Upper lobe of left lung (tissue), 6 donors: ENCODE measurements at regions not wholly inside any gene's neighbourhood (a gene's known extent, or its start where the extent isn't known, plus 50 kb on each side); places are given as distances from the start of the nearest gene placed in this dataset.

ENCODE experiments used
- ATAC-seq, 2 donors: fragments of 200-7000 bp; cut with Tn5 transposase; one replicate each; pipeline ENCODE4 v1.9.1; 2022; ENCODE audit warnings: mild to moderate bottlenecking in 2 of 2, moderate library complexity in 2 of 2; ENCODE audit not compliant: low FRiP score in 2 of 2
- DNase-seq, 2 donors: peaks; one replicate each; pipeline ENCODE4 v3.0.0-alpha.2; 2019 to 2020
- H3K27ac ChIP-seq, 4 donors: fragments of 200-600 bp; sonication (generic); one replicate each; pipeline ENCODE4 v1.5.1; 2016 to 2019
- H3K27me3 ChIP-seq, 4 donors: fragments of 200-600 bp; sonication (generic); one replicate each; pipeline ENCODE4 v1.5.1; 2017 to 2019
- H3K36me3 ChIP-seq, 4 donors: fragments of 200-600 bp; sonication (generic); one replicate each; pipeline ENCODE4 v1.5.1; 2016 to 2019
- H3K4me1 ChIP-seq, 4 donors: fragments of 200-600 bp; sonication (generic); one replicate each; pipeline ENCODE4 v1.5.1; 2018 to 2019
- H3K4me3 ChIP-seq, 4 donors: fragments of 200-600 bp; sonication (generic); one replicate each; pipeline ENCODE4 v1.5.1; 2017 to 2019; ENCODE audit warnings: mild to moderate bottlenecking in 2 of 4, moderate library complexity in 1 of 4
- H3K9me3 ChIP-seq, 4 donors: fragments of 200-600 bp; sonication (generic); one replicate each; pipeline ENCODE4 v1.5.1; 2018 to 2019
- EP300 ChIP-seq, 4 donors: sonication (generic); formaldehyde crosslinking; IDR thresholded peaks; one replicate each; pipeline ENCODE4 v1.5.1; 2017; ENCODE audit warnings: antibody characterized with exemption in 4 of 4, control low read depth in 2 of 4
- POLR2A ChIP-seq, 4 donors: fragments of 450-650 bp; IDR thresholded peaks; one replicate each; pipeline ENCODE4 v1.5.1; 2016 to 2017; ENCODE audit warnings: antibody characterized with exemption in 4 of 4, mild to moderate bottlenecking in 2 of 4
- POLR2AphosphoS5 ChIP-seq, 2 donors: sonication (generic); formaldehyde crosslinking; IDR thresholded peaks; one replicate each; pipeline ENCODE4 v1.5.1; 2017; ENCODE audit warnings: antibody characterized with exemption in 2 of 2
- WGBS, 2 donors: methylation state at CpG; one replicate each; pipeline ENCODE4 v1.1.5; 2017 to 2018; 5-methylcytosine and 5-hydroxymethylcytosine counted together
- TF ChIP-seq, protein P1 (sequence below), 6 experiments: fragments of 450-650 bp in 4 of 6; fragments of 200-600 bp in 2 of 6; sonication (generic) in 2 of 6; IDR thresholded peaks; one replicate each; pipeline ENCODE4 v1.5.1; 2016 to 2019; ENCODE audit warnings: antibody characterized with exemption in 6 of 6
- donor health status: DM: no; HTN: no; CAD: no; lungs with moderate emphysema.
- donor health status: DM: no; HTN: yes; CAD: no; lungs with severe emphysema.

DNA sequence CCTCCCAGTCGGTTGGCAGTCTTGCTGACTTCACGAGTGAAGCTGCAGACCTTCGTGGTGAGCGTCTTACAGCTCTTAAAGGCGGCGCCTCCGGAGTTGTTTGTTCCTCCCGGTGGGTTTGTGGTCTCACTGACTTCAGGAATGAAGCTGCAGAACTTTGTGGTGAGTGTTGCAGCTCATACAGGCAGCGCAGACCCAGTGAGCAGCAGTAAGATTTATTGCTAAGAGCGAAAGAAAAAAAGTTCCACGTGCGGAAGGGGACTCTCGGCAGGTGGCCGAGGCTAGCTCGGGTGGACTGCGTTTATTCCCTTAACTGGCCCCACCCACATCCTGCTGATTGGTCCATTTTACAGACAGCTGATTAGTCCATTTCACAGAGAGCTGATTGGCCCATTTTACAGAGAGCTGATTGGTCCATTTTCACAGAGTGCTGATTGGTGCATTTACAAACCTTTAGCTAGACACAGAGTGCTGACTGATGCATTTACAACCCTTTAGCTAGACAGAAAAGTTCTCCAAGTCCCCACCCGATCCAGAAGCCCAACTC lies 240.3 kb downstream of the LRATD1 start:
- no peak overlapping the region for H3K4me3 ChIP-seq
- TF ChIP-seq, protein P1, sequence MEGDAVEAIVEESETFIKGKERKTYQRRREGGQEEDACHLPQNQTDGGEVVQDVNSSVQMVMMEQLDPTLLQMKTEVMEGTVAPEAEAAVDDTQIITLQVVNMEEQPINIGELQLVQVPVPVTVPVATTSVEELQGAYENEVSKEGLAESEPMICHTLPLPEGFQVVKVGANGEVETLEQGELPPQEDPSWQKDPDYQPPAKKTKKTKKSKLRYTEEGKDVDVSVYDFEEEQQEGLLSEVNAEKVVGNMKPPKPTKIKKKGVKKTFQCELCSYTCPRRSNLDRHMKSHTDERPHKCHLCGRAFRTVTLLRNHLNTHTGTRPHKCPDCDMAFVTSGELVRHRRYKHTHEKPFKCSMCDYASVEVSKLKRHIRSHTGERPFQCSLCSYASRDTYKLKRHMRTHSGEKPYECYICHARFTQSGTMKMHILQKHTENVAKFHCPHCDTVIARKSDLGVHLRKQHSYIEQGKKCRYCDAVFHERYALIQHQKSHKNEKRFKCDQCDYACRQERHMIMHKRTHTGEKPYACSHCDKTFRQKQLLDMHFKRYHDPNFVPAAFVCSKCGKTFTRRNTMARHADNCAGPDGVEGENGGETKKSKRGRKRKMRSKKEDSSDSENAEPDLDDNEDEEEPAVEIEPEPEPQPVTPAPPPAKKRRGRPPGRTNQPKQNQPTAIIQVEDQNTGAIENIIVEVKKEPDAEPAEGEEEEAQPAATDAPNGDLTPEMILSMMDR (IDR thresholded peaks at IDR 0.05) = no peak
- TF ChIP-seq POLR2A (IDR thresholded peaks at IDR 0.05) (no peak), POLR2AphosphoS5 (IDR thresholded peaks at IDR 0.05) (no peak), EP300 (IDR thresholded peaks at IDR 0.05) (no peak)
- H3K4me1 ChIP-seq = no peaks in the 10 kb centered on the region
- 79 to 94% methylated on average over 16 to 17 of the region's 17 CpGs for WGBS, 2 donors
- ATAC-seq = no peak
- H3K27me3 ChIP-seq = no peaks in the 10 kb centered on the region
- no peaks in the 10 kb centered on the region for H3K9me3 ChIP-seq
- H3K27ac ChIP-seq = no peak overlapping the region
- DNase-seq = no peak
- H3K36me3 ChIP-seq = no peaks in the 10 kb centered on the region

DNA sequence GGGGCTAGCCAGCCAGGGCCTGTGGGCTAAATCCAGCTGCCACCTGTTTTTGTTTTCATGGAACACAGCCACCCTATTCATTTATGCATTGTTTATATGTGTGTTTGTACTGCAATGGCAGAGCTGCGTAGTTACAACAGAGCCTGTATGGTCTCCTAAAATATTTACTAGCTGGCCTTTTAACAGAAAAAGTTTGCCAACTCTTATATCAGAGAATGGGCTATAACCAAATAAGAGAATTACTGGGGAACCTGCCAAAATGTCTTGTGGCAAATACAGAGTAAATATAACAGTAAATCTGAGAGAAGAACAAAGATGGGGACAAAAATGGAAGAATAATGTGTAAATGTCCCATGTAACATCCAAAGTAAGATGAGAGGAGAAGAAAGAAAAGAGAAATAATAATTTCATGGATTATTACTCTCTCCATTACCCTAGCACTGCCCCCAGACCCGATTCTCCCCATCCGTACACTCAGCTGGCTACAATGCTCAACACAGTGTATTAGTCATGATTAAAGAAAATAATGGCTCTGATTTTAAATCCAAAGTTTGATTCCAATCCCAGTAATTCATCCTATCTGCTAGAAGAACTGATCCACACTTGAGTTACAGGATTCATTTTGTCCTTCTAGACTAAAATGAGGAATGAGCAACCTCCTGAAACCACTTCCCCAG lies 249.3 kb downstream of the LRATD1 start:
- H3K4me1 ChIP-seq = no peaks in the 10 kb centered on the region
- DNase-seq (no peak), ATAC-seq (no peak)
- 80 to 84% methylated on average over 3 of the region's 3 CpGs for WGBS, 2 donors
- no peaks in the 10 kb centered on the region for H3K36me3 ChIP-seq
- H3K27ac ChIP-seq = no peak overlapping the region
- TF ChIP-seq POLR2A (IDR thresholded peaks at IDR 0.05) (no peak), EP300 (IDR thresholded peaks at IDR 0.05) (no peak), POLR2AphosphoS5 (IDR thresholded peaks at IDR 0.05) (no peak)
- TF ChIP-seq, protein P1 (IDR thresholded peaks at IDR 0.05) = no peak
- no peak overlapping the region for H3K4me3 ChIP-seq
- no peaks in the 10 kb centered on the region for H3K9me3 ChIP-seq
- no peaks in the 10 kb centered on the region for H3K27me3 ChIP-seq

DNA sequence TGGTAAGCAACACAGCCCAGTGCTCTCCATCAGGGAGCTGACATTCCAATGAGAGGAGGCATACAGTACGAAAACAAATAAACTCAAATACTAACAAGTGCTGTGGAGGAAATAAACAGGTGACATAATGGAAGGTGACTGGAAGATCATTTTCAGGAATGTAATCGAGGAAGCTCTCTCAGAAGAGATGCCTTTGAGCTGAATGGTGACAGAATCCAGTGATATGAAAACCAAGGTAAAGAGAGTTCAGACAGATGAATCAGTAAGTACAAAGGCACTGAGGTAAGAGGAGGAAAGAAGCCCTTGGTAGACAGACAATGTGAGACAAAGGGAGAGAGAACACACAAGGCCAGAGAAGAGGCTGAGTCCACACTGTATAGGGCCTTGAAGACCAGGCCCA lies 252.1 kb downstream of the LRATD1 start:
- TF ChIP-seq, protein P1 (IDR thresholded peaks at IDR 0.05) = no peak
- TF ChIP-seq EP300 (IDR thresholded peaks at IDR 0.05) (no peak), POLR2A (IDR thresholded peaks at IDR 0.05) (no peak), POLR2AphosphoS5 (IDR thresholded peaks at IDR 0.05) (no peak)
- Histone ChIP-seq H3K27me3 (no peaks in the 10 kb centered on the region), H3K9me3 (no peaks in the 10 kb centered on the region), H3K4me1 (no peaks in the 10 kb centered on the region), H3K27ac (no peak overlapping the region), H3K36me3 (no peaks in the 10 kb centered on the region), H3K4me3 (no peak overlapping the region)
- no peak for DNase-seq
- ATAC-seq = no peak
- 87 to 91% methylated on average over 2 of the region's 2 CpGs for WGBS, 2 donors

DNA sequence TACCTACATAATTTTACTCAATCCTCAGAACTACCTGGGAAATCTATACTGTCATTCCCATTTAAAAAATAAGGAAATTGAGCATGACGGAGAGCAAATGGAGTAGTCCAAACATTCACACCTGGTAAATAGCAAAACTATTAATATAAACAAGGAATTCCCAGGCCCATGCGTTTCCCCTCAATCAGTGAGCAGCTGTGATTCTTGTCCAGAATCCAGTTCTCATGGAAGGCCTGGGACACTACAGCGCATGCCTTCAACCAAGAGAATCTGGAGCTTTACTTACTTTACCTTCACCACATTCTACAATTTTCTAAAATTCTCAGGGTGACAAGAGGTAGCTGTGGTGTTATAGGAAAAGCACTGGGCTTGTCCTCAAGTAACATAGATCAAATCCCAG lies 259.0 kb downstream of the LRATD1 start:
- DNase-seq (no peak), ATAC-seq (no peak)
- H3K36me3 ChIP-seq = no peaks in the 10 kb centered on the region
- H3K4me1 ChIP-seq = no peaks in the 10 kb centered on the region
- WGBS, 2 donors = 77 to 78% methylated on average over 3 of the region's 3 CpGs
- H3K27me3 ChIP-seq = no peaks in the 10 kb centered on the region
- no peak overlapping the region for H3K4me3 ChIP-seq
- H3K27ac ChIP-seq = no peak overlapping the region
- no peaks in the 10 kb centered on the region for H3K9me3 ChIP-seq
- TF ChIP-seq POLR2A (IDR thresholded peaks at IDR 0.05) = no peak

DNA sequence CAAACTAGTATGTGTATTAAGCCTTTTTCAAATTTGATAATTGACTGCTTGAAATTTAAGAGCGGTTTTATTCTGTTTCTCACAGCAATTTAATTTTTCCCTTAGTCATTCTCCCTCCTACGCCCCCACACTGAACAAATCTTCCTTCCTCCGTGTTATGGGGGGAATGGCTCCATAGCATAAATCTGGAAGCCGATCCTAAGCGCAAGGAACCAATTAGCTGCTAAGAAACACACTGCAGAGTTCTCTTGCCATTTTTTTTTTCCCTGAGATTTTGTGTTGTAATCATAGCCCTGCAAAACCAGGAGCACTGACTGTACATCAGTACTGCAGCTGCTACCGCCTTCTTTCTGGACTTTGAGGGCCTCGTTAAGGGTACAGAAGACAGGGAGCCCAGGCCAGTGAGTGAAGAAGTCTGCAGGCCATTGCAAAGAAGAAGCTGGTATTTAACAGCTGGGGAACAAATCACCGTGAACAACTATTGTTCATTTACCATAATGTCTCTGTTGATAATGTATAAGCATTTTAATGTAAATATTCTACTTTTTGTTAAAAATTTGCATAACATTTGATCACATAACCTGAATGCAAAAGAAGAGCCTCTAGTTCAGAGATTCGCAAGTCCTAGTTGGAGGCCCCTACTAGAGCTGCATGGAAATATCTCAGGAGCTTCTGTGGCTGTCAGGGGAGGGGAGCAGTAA lies 264.0 kb downstream of the LRATD1 start:
- 83 to 88% methylated on average over 9 of the region's 9 CpGs for WGBS, 2 donors

More for the DNA sequence above, 264.0 kb downstream of the LRATD1 start:
- Histone ChIP-seq H3K27ac (no peak overlapping the region), H3K36me3 (no peaks in the 10 kb centered on the region), H3K9me3 (no peaks in the 10 kb centered on the region), H3K27me3 (no peaks in the 10 kb centered on the region), H3K4me1 (no peaks in the 10 kb centered on the region), H3K4me3 (no peak overlapping the region)
- no peak for DNase-seq
- no peak for TF ChIP-seq POLR2A (IDR thresholded peaks at IDR 0.05)
- TF ChIP-seq, protein P1 (IDR thresholded peaks at IDR 0.05) = no peak
- no peak for TF ChIP-seq EP300 (IDR thresholded peaks at IDR 0.05)
- TF ChIP-seq POLR2AphosphoS5 (IDR thresholded peaks at IDR 0.05) = no peak
- peak in 1 of 2 donors; percentile 11 for ATAC-seq
